ENCODE measurements at regions not wholly inside any gene's neighbourhood (a gene's known extent, or its start where the extent isn't known, plus 50 kb on each side); places are given as distances from the start of the nearest gene placed in this dataset.

- Histone ChIP-seq H3K27me3 (no peaks in the 10 kb centered on the region), H3K27ac (peak overlapping the region; percentile 45), H3K4me3 (no peak overlapping the region), H3K4me1 (no peaks in the 10 kb centered on the region), H3K9me3 (no peaks in the 10 kb centered on the region), H3K36me3 (no peaks in the 10 kb centered on the region)
- DNase-seq: no peak
- intact Hi-C loops (cut with DNase I): no loop called here
- ATAC-seq: no peak
- no peak for TF ChIP-seq CTCF (IDR thresholded peaks at IDR 0.05)
Observed at GRCh38 chr5:43769571-43770355, 166.8 kb downstream of the NNT start.

Measured in upper lobe of right lung (tissue), 1 donor.